Neural progenitor cell (in vitro differentiated cells): ENCODE measurements at regions not wholly inside any gene's neighbourhood (a gene's known extent, or its start where the extent isn't known, plus 50 kb on each side); places are given as distances from the start of the nearest gene placed in this dataset.

Experiments
- DNase-seq: peaks from one replicate; pipeline ENCODE4 v3.0.0-alpha.2; 2016; ENCODE audit warnings: low spot score
- H2AFZ ChIP-seq: fragments of 200-600 bp; sonication (generic); replicated peaks from 2 replicates; pipeline ENCODE4 v1.6.1; 2016; ENCODE audit warnings: antibody characterized with exemption
- H3F3A ChIP-seq: fragments of 200-600 bp; sonication (generic); 2 replicates; pipeline ENCODE4 v1.6.1; 2016; ENCODE audit warnings: antibody characterized with exemption, low read depth
- H3K27ac ChIP-seq: fragments of 200-600 bp; sonication (generic); 2 replicates; pipeline ENCODE4 v1.5.1; 2016; ENCODE audit warnings: mild to moderate bottlenecking
- H3K27me3 ChIP-seq: fragments of 200-600 bp; sonication (generic); 2 replicates; pipeline ENCODE4 v1.6.1; 2016; ENCODE audit warnings: mild to moderate bottlenecking, moderate library complexity
- H3K36me3 ChIP-seq: fragments of 200-600 bp; sonication (generic); 2 replicates; pipeline ENCODE4 v1.5.1; 2016
- H3K4me1 ChIP-seq: fragments of 200-600 bp; sonication (generic); 2 replicates; pipeline ENCODE4 v1.6.1; 2016; ENCODE audit warnings: mixed run types
- H3K4me2 ChIP-seq: fragments of 200-600 bp; sonication (generic); 2 replicates; pipeline ENCODE4 v1.6.1; 2016
- H3K4me3 ChIP-seq: fragments of 200-600 bp; sonication (generic); 2 replicates; pipeline ENCODE4 v1.5.1; 2016
- H3K79me2 ChIP-seq: fragments of 200-600 bp; sonication (generic); 2 replicates; pipeline ENCODE4 v1.6.1; 2016; ENCODE audit warnings: low read depth
- H3K9ac ChIP-seq: fragments of 200-600 bp; sonication (generic); 2 replicates; pipeline ENCODE4 v1.6.1; 2016
- H3K9me3 ChIP-seq: fragments of 200-600 bp; sonication (generic); 2 replicates; pipeline ENCODE4 v1.5.1; 2016; ENCODE audit warnings: low read depth
- H4K20me1 ChIP-seq: fragments of 200-600 bp; sonication (generic); 2 replicates; pipeline ENCODE4 v1.6.1; 2016; ENCODE audit warnings: low read depth
- H3K27ac Mint-ChIP-seq: 3 replicates; pipeline ENCODE4 v1.8.0; 2021; ENCODE audit warnings: mixed read lengths
- H3K27me3 Mint-ChIP-seq: 2 replicates; pipeline ENCODE4 v1.8.0; 2022; ENCODE audit warnings: low read depth, mild to moderate bottlenecking, inconsistent platforms, moderate library complexity, mixed read lengths; ENCODE audit not compliant: insufficient read depth
- H3K36me3 Mint-ChIP-seq: 3 replicates; pipeline ENCODE4 v1.8.0; 2021; ENCODE audit warnings: mixed read lengths
- H3K4me1 Mint-ChIP-seq: 3 replicates; pipeline ENCODE4 v1.8.0; 2021; ENCODE audit warnings: mixed read lengths
- H3K4me3 Mint-ChIP-seq: 3 replicates; pipeline ENCODE4 v1.8.0; 2021; ENCODE audit warnings: mild to moderate bottlenecking, moderate library complexity, mixed read lengths
- H3K9me3 Mint-ChIP-seq: 3 replicates; pipeline ENCODE4 v1.8.0; 2020; ENCODE audit warnings: mixed read lengths
- EZH2 ChIP-seq: fragments of 200-600 bp; sonication (generic); IDR thresholded peaks from 2 replicates; pipeline ENCODE4 v1.6.1; 2017; ENCODE audit warnings: antibody characterized with exemption, mild to moderate bottlenecking, moderate library complexity
- EZH2phosphoT487 ChIP-seq: fragments of 200-600 bp; sonication (generic); IDR thresholded peaks from 2 replicates; pipeline ENCODE4 v1.6.1; 2017; ENCODE audit warnings: antibody characterized with exemption
- TF ChIP-seq, protein P1 (sequence below): fragments of 200-600 bp; sonication (generic); IDR thresholded peaks from 2 replicates; pipeline ENCODE4 v1.5.1; 2017; ENCODE audit warnings: antibody characterized with exemption, mild to moderate bottlenecking

DNA sequence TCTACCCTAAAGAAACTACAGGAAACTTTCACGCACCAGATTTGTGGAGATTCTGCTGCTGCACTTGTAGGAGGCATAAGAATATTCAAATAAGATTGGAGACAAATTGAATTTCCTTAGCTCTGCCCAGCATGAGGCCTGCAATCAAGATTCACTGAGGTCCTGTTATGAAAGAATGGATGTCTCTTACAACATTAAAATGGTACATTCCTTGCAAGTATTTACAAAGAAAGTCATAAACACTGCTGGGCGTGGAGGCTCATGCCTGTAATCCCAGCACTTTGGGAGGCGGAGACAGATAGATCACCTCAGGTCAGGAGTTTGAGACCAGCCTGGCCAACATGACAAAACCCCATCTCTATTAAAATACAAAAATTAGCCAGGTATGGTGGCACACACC is 74.0 kb upstream of the MAP3K4 start:
- Mint-ChIP-seq H3K27me3 (peaks cover 6% of the 10 kb centered on the region), H3K4me3 (no peak overlapping the region), H3K27ac (no peak overlapping the region), H3K4me1 (no peaks in the 10 kb centered on the region), H3K36me3 (peaks cover 2% of the 10 kb centered on the region), H3K9me3 (peaks cover 22% of the 10 kb centered on the region)
- H3K27ac ChIP-seq: no peak overlapping the region
- no peak overlapping the region for H3K4me3 ChIP-seq
- no peak for TF ChIP-seq EZH2
- TF ChIP-seq EZH2phosphoT487: no peak
- TF ChIP-seq, protein P1, sequence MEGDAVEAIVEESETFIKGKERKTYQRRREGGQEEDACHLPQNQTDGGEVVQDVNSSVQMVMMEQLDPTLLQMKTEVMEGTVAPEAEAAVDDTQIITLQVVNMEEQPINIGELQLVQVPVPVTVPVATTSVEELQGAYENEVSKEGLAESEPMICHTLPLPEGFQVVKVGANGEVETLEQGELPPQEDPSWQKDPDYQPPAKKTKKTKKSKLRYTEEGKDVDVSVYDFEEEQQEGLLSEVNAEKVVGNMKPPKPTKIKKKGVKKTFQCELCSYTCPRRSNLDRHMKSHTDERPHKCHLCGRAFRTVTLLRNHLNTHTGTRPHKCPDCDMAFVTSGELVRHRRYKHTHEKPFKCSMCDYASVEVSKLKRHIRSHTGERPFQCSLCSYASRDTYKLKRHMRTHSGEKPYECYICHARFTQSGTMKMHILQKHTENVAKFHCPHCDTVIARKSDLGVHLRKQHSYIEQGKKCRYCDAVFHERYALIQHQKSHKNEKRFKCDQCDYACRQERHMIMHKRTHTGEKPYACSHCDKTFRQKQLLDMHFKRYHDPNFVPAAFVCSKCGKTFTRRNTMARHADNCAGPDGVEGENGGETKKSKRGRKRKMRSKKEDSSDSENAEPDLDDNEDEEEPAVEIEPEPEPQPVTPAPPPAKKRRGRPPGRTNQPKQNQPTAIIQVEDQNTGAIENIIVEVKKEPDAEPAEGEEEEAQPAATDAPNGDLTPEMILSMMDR: no peak
- H3K4me1 ChIP-seq: no peaks in the 10 kb centered on the region
- no peaks in the 10 kb centered on the region for H3K36me3 ChIP-seq
- no peak overlapping the region for H2AFZ ChIP-seq
- H3K27me3 ChIP-seq: no peaks in the 10 kb centered on the region
- no peaks in the 10 kb centered on the region for H4K20me1 ChIP-seq
- no peak overlapping the region for H3K4me2 ChIP-seq
- H3F3A ChIP-seq: no peaks in the 10 kb centered on the region
- H3K9me3 ChIP-seq: peaks cover 11% of the 10 kb centered on the region
- H3K79me2 ChIP-seq: no peaks in the 10 kb centered on the region
- H3K9ac ChIP-seq: no peak overlapping the region
- no peak for DNase-seq

DNA sequence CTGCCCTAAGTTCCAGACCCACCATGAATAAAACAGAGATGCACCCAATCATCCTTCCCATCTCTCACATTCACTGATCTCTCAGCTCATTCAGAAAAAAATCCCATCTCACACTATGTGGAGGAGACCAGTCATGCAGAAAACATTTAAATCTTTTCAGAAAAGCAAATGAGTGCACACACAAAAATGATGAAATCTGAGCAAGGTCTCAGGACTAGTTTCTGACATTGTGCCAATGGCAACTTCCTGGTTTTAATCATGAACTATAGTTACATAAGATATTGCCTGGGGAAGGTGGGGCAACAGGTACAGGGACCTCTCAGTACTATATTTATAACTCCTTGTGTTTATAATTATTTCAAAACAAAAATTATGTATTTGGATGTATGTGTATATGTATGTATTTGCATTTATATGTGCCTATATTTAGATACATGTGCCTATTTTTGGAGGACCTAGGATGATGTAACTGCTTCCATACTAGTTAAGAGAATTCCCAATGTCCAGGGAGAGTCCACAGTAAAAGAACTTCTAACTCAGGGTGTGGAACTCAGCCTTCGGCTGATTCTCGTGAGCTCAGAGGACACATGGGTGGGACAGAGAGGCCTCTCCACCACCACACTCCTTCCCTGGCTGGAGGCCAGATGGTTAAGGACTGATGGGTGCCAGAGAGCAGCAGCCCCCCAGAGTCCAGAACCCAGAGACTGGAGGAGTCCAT is 71.7 kb upstream of the MAP3K4 start:
- H3K36me3 Mint-ChIP-seq: peaks cover 2% of the 10 kb centered on the region

DNA sequence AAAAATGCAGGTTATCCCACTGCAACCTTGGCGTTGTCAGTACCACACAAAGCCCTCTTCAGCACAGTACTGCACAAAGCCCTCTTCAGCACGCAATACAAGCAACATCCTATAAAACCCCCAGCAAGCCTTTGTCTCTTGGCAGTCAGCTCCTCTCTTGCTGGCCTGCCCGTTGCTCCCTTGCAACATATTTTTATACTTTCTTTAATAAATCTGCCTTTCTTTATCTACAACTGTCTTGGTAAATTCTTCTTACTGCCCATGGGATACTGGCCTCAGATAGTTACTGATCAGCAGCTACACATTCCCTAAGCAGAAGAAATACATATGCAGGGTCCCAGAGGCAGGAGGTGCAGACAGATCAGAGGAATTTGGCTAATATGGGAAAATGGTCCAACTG is 70.5 kb upstream of the MAP3K4 start:
- peaks cover 2% of the 10 kb centered on the region for H3K36me3 Mint-ChIP-seq
- Histone ChIP-seq H3K9me3 (no peaks in the 10 kb centered on the region), H3K27me3 (no peaks in the 10 kb centered on the region), H3K4me3 (no peak overlapping the region), H3K79me2 (no peaks in the 10 kb centered on the region), H4K20me1 (no peaks in the 10 kb centered on the region), H3K4me2 (no peak overlapping the region), H2AFZ (no peak overlapping the region), H3K4me1 (no peaks in the 10 kb centered on the region), H3K36me3 (no peaks in the 10 kb centered on the region), H3K27ac (no peak overlapping the region), H3F3A (no peaks in the 10 kb centered on the region), H3K9ac (no peak overlapping the region)
- H3K27ac Mint-ChIP-seq: no peak overlapping the region
- peaks cover 4% of the 10 kb centered on the region for H3K27me3 Mint-ChIP-seq
- H3K4me3 Mint-ChIP-seq: no peak overlapping the region
- no peak for DNase-seq
- TF ChIP-seq, protein P1: no peak
- no peak for TF ChIP-seq EZH2
- no peaks in the 10 kb centered on the region for H3K4me1 Mint-ChIP-seq
- H3K9me3 Mint-ChIP-seq: peaks cover 9% of the 10 kb centered on the region

More for the DNA sequence above, 71.7 kb upstream of the MAP3K4 start:
- Histone ChIP-seq H3K4me2 (no peak overlapping the region), H3K36me3 (no peaks in the 10 kb centered on the region), H4K20me1 (no peaks in the 10 kb centered on the region), H3K4me3 (no peak overlapping the region), H3K9ac (no peak overlapping the region), H3K79me2 (no peaks in the 10 kb centered on the region), H2AFZ (no peak overlapping the region), H3F3A (no peaks in the 10 kb centered on the region), H3K4me1 (no peaks in the 10 kb centered on the region), H3K27me3 (no peaks in the 10 kb centered on the region), H3K27ac (no peak overlapping the region), H3K9me3 (no peaks in the 10 kb centered on the region)
- Mint-ChIP-seq H3K4me3 (no peak overlapping the region), H3K27me3 (peaks cover 6% of the 10 kb centered on the region), H3K4me1 (no peaks in the 10 kb centered on the region), H3K27ac (no peak overlapping the region), H3K9me3 (peaks cover 13% of the 10 kb centered on the region)
- no peak for DNase-seq
- TF ChIP-seq EZH2 (no peak), EZH2phosphoT487 (no peak)
- TF ChIP-seq, protein P1: no peak
